A549 (cell line): ENCODE measurements at regions not wholly inside any gene's neighbourhood (a gene's known extent, or its start where the extent isn't known, plus 50 kb on each side); places are given as distances from the start of the nearest gene placed in this dataset.

Experiments
- JUNB ChIP-seq: fragments of >200 bp; sonication (Bioruptor Twin); formaldehyde crosslinking; IDR thresholded peaks from 2 replicates; pipeline ENCODE4 v1.6.1; 2016
- POLR2A ChIP-seq: IDR thresholded peaks from 2 replicates; pipeline ENCODE4 v1.6.1; 2012; ENCODE audit warnings: mild to moderate bottlenecking, low read length
- RCOR1 ChIP-seq: fragments of 150-350 bp; IDR thresholded peaks from 2 replicates; pipeline ENCODE4 v1.6.1; 2014; ENCODE audit warnings: antibody characterized with exemption, low read length, low read depth
- ZFP36 ChIP-seq: fragments of 450-650 bp; IDR thresholded peaks from 2 replicates; pipeline ENCODE4 v1.6.1; 2014; ENCODE audit warnings: borderline replicate concordance; ENCODE audit not compliant: partially characterized antibody
- TF ChIP-seq, protein P1 (sequence below): IDR thresholded peaks from 2 replicates; pipeline ENCODE4 v1.6.1; 2012
- TF ChIP-seq, protein P2 (sequence below): fragments of >200 bp; sonication (Bioruptor Twin); formaldehyde crosslinking; IDR thresholded peaks from 3 replicates; pipeline ENCODE4 v1.5.1; 2016

DNA sequence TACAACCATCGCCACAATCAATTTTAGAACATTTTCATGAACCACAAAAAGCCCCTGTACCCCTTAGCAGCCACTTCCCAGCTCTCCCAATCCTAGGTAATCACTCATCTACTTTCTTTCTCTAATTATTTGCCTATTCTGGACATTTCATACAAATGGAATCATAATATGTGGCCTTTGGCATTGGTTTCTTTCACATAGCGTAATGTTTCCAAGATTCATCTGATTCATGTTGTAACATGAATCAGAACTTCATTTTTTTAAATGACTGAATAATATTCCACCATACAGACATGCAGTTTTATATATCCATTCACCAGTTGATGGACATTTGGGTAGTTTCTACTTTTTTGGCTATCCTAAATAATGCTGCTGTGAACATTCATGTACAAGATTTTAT, 56.2 kb upstream of the RCN1 start:
- no peak for TF ChIP-seq JUNB
- no peak for TF ChIP-seq RCOR1
- TF ChIP-seq, protein P1, sequence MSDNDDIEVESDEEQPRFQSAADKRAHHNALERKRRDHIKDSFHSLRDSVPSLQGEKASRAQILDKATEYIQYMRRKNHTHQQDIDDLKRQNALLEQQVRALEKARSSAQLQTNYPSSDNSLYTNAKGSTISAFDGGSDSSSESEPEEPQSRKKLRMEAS: no peak
- TF ChIP-seq POLR2A: no peak
- TF ChIP-seq, protein P2, sequence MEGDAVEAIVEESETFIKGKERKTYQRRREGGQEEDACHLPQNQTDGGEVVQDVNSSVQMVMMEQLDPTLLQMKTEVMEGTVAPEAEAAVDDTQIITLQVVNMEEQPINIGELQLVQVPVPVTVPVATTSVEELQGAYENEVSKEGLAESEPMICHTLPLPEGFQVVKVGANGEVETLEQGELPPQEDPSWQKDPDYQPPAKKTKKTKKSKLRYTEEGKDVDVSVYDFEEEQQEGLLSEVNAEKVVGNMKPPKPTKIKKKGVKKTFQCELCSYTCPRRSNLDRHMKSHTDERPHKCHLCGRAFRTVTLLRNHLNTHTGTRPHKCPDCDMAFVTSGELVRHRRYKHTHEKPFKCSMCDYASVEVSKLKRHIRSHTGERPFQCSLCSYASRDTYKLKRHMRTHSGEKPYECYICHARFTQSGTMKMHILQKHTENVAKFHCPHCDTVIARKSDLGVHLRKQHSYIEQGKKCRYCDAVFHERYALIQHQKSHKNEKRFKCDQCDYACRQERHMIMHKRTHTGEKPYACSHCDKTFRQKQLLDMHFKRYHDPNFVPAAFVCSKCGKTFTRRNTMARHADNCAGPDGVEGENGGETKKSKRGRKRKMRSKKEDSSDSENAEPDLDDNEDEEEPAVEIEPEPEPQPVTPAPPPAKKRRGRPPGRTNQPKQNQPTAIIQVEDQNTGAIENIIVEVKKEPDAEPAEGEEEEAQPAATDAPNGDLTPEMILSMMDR: no peak
- no peak for TF ChIP-seq ZFP36
